ENCODE measurements at regions not wholly inside any gene's neighbourhood (a gene's known extent, or its start where the extent isn't known, plus 50 kb on each side); places are given as distances from the start of the nearest gene placed in this dataset.

GRCh38 chr3:20772869-20773268, 586.9 kb upstream of the SGO1 start:
- no peak for TF ChIP-seq CTCF (IDR thresholded peaks at IDR 0.05)
- TF ChIP-seq POLR2A (IDR thresholded peaks at IDR 0.05), result no peak

GRCh38 chr3:20769430-20769829, 583.4 kb upstream of the SGO1 start:
- Histone ChIP-seq H3K9me3 (peaks cover 0 to 5% (median 0%) of the 10 kb centered on the region in 4 donors), H3K27me3 (no peaks in the 10 kb centered on the region), H3K4me3 (no peak overlapping the region), H3K27ac (no peak overlapping the region), H3K36me3 (no peaks in the 10 kb centered on the region), H3K4me1 (no peaks in the 10 kb centered on the region)
- DNase-seq, result no peak
- TF ChIP-seq CTCF (IDR thresholded peaks at IDR 0.05) (no peak), POLR2A (IDR thresholded peaks at IDR 0.05) (no peak)

More at GRCh38 chr3:20772869-20773268, 586.9 kb upstream of the SGO1 start:
- H3K4me3 ChIP-seq, result no peak overlapping the region
- no peak for DNase-seq
- no peak overlapping the region for H3K27ac ChIP-seq
- H3K4me1 ChIP-seq, result no peaks in the 10 kb centered on the region
- no peaks in the 10 kb centered on the region for H3K27me3 ChIP-seq
- H3K36me3 ChIP-seq, result no peaks in the 10 kb centered on the region
- H3K9me3 ChIP-seq, result no peaks in the 10 kb centered on the region

- TF ChIP-seq CTCF (IDR thresholded peaks at IDR 0.05) (no peak), POLR2A (IDR thresholded peaks at IDR 0.05) (no peak)
- Histone ChIP-seq H3K9me3 (peaks cover 0 to 5% (median 0%) of the 10 kb centered on the region in 4 donors), H3K27ac (no peak overlapping the region), H3K4me1 (no peaks in the 10 kb centered on the region), H3K4me3 (no peak overlapping the region), H3K36me3 (no peaks in the 10 kb centered on the region), H3K27me3 (no peaks in the 10 kb centered on the region)
- DNase-seq, result no peak
Measured at GRCh38 chr3:20760981-20761380, 575.0 kb upstream of the SGO1 start.

GRCh38 chr3:20752416-20752815, 566.4 kb upstream of the SGO1 start:
- Histone ChIP-seq H3K4me3 (no peak overlapping the region), H3K27ac (no peak overlapping the region), H3K4me1 (no peaks in the 10 kb centered on the region), H3K36me3 (no peaks in the 10 kb centered on the region), H3K27me3 (no peaks in the 10 kb centered on the region), H3K9me3 (peaks cover 0 to 3% (median 0%) of the 10 kb centered on the region in 4 donors)
- TF ChIP-seq CTCF (IDR thresholded peaks at IDR 0.05) (no peak), POLR2A (IDR thresholded peaks at IDR 0.05) (no peak)
- no peak for DNase-seq

- no peaks in the 10 kb centered on the region for H3K36me3 ChIP-seq
- no peaks in the 10 kb centered on the region for H3K27me3 ChIP-seq
- peaks cover 0 to 6% (median 0%) of the 10 kb centered on the region in 4 donors for H3K9me3 ChIP-seq
- DNase-seq, result no peak
- no peak overlapping the region for H3K4me3 ChIP-seq
- no peak overlapping the region for H3K27ac ChIP-seq
- TF ChIP-seq POLR2A (IDR thresholded peaks at IDR 0.05), result no peak
- no peak for TF ChIP-seq CTCF (IDR thresholded peaks at IDR 0.05)
- no peaks in the 10 kb centered on the region for H3K4me1 ChIP-seq
Measured at GRCh38 chr3:20751296-20751695, 565.3 kb upstream of the SGO1 start.

- peaks cover 0 to 7% (median 0%) of the 10 kb centered on the region in 4 donors for H3K9me3 ChIP-seq
- no peaks in the 10 kb centered on the region for H3K4me1 ChIP-seq
- H3K27me3 ChIP-seq, result no peaks in the 10 kb centered on the region
- DNase-seq, result no peak
- TF ChIP-seq CTCF (IDR thresholded peaks at IDR 0.05) (no peak), POLR2A (IDR thresholded peaks at IDR 0.05) (no peak)
- no peak overlapping the region for H3K27ac ChIP-seq
- no peaks in the 10 kb centered on the region for H3K36me3 ChIP-seq
- H3K4me3 ChIP-seq, result no peak overlapping the region
Measured at GRCh38 chr3:20747741-20748140, 561.7 kb upstream of the SGO1 start.

All from Peyer's patch (tissue), 4 donors.